Ammon's horn (tissue), 1 donor: ENCODE measurements at regions not wholly inside any gene's neighbourhood (a gene's known extent, or its start where the extent isn't known, plus 50 kb on each side); places are given as distances from the start of the nearest gene placed in this dataset.

Experiments used
- DNase-seq: peaks from one replicate; pipeline ENCODE4 v3.0.0-alpha.2; 2016; ENCODE audit warnings: low spot score

DNA sequence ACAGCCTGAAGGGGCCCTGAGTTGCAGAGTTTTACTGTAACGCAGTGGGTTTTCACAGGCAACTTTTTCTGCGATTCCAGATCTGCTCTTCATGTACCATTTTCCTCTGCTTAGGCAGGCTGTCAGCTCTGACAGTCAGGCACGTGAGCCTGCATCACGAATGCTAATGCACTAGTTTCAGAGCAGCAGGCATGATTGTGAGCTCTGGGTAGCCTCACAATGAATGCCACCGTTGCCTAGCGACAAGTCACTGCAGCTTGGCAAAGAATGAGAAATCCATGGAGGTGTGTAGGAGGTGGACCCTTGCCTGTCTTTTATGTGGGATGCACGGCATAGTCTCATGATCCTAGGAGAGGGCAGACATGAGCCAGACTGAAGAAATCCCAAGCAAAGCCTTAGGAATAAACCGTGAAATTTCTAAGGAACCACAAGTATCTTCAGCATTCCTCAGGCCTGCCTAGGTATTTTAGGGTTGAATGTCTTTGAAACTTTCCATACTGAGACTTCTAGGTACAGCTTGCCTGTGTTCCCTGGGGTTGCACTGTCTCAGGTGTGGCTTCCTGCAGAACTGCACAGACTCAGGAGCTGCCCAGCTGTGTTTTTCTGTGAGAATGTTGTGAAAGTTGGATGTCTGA lies 774.7 kb upstream of the TSPY4 start:
- DNase-seq = peak; percentile 63

DNA sequence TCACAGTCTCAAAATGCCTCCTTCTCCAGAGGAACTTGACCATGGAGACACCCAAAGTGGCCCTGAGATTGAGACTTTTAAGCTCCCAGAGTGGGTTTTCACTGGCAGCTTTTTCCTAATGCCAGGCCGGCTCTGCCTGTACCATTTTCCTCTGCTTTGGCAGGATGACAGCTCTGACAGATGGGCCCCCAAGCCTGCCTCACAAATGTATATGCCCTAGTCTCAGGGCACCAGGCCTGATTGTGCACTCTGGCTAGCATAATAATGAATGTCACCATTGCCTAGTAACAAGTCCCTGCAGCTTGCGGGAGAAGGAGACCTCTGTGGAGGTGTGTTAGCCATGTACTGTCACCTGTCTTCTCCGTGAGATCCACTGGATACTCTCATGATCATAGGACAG lies 772.8 kb upstream of the TSPY4 start:
- no peak for DNase-seq

DNA sequence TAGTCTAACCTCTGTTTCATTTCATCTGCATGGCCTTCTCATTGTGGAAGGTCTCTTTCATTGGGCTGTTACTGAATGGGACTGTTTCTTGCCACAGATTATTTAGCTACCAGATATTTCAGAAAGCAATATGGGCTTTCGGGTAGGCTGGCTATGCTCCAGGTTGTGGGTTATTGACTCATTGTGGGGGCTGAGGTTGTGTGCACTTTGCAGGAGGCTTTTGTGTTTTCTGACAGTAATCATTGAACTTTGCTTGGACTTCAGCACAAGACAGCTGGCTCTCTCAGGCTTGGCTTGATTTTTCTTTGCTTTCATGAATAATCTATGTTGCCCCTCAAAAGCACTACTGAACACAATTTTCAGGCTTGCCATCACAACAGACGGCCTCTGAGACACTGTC lies 771.1 kb upstream of the TSPY4 start:
- no peak for DNase-seq

DNA sequence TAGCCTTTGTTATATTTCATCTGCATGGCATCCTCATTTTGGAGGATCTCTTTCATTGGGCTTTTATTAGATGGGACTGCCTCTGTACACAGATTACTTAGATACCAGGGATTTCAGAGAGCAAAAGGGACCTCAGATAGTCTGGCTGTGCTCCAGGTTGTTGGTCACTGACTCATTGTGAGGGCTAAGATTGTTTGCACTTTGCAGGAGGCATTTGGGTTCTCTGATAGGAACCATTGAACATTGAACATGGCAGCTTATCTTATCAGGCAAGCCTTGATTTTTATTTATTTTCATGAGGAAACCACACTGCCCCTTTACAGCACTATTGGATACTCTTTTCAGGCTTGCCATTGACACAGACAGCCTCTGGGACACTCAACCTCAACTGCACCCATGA lies 766.9 kb upstream of the TSPY4 start:
- DNase-seq = no peak

DNA sequence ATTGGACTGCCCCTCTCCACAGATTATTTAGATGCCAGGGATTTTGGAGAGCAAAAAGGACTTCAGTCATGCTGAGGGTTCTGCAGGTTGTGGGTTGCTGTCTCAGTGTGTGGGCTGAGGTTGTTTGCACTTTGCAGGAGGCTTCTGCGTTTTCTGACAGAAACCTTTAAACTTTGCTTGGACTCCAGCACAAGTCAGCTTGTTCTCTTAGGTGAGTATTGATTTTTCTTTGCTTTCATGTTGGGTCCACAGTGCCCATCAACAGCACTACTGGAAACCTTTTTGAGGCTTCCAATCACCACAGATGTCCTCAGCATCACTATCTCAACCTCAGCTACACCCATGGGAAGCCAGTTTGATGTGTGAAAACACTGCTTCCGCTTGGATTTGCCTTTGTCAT lies 764.3 kb upstream of the TSPY4 start:
- DNase-seq = no peak

DNA sequence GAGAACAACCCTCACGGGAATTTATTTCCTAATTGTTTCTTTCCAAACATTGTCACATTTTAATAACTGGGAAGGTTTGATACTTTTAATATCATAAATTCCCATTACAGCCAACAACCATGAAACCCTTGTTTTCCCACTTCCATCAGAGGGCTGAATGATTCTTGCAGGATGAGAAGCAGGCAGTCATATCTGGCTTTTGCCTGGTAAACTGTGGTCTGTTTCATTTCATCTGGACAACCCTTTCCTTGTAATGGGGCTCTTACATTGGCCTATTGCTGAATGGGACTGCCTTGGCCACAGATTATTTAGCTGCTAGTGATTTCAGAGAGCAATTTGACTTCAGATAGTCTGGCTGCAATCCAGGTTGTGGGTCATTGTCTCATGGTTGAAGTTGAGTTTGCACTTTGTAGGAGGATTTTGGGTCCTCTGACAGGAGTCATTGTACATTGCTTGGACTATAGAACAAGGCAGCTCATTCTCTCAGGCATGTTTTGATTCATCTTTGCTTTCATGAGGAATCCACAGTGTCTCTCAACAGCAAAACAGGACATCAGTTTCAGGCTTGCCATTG lies 754.9 kb upstream of the TSPY4 start:
- DNase-seq = peak; percentile 79

DNA sequence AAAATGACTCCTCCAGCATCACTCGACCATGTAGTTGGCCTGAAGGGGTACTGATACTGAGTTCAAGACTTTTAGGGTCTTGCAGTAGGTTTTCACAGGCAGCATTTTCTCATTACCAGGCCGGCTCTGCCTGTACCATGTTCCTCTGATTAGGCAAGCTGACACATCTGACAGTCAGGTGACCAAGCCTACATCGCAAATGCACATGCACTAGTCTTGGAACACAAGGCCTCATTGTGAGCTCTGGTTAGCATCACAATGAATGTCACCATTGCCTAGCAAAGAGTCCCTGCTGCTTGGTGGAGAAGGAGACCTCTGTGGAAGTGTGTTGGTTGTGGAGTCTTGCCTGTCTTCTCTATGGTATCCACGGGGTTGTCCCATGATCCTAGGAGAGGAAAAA lies 754.1 kb upstream of the TSPY4 start:
- DNase-seq = peak; percentile 78

DNA sequence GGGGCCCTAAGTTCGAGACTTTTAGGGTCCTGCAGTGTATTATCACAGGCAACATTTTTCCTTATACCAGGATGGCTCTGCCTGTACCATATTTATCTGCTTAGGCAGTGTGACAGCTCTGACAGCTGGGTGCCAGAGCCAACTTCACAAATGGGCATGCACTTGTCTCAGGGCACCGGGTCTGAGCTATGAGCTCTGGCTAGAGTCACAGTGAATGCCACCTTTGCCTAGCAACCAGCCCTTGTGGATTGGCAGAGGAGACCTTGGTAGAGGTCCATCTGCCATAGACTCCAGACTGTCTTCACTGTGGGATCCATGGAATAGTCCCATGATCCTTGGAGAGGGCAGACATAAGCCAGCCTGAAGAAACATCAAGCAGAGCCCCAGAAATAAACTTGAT lies 746.6 kb upstream of the TSPY4 start:
- DNase-seq = no peak

DNA sequence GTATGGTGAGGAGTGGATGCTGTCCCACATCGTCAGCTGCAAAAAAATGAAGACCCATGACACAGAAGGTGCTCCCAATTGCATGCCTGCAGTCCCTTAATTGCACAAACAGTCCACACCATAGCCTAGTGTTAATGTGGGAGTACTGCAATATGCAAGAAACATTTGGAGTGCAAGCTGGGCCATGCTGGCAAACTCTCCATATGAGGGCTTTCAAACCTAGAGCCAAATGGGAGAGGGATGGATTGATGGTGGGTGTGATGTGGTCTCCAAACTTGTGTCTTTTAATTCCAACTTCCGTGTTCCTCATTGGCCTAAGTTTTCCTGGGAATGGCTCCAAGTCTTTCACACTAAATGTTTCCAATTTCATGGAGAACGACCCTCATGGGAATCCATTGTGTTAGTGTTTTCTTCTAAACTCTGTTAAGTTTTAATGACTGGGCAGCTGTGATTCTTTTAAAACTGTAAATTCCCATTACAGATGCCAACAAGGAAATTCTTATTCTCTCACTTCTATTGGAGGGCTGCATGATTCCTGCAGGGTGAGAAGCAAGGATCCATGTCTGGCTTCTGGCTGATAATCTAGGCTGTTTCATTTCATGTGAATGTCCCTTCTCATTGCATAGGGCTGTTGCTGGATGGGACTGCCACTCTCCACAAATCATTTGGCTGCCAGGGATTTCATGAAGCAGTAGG lies 745.3 kb upstream of the TSPY4 start:
- no peak for DNase-seq

DNA sequence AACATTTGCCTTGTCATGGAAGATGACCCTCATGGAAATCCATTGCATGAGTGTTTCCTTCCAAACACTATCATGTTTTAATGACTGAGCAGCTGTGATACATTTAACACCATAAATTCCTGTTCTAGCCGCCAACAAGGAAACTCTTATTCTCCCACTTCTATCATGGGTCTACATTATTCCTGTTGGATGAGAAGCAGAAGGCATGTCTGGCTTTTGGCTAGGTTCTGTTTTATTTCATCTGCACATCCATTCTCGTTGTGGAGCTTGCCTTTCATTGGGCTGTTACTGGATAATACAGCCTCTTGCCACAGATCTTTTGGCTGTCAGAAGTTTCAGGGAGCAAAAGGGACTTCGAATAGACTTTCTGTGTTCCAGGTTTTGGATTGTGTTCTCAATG lies 742.6 kb upstream of the TSPY4 start:
- no peak for DNase-seq

DNA sequence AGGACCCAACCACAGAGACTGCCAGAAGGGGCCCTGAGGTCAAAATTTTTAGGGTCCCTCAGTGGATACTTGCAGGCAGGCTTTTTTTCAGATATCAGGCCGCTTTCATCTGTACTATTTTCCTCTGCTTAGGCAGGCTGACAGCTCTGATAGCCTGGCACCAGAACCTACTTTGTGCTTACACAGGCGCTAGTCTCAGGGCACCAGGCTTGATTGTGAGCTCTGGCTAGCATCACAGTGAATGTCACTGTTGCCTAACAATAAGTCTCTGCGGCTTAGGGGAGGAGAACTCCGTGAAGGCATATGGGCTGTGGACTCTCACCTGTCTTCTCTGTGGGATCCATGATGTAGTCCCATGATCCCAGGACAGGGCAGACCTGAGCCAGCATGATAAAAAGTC lies 738.1 kb upstream of the TSPY4 start:
- DNase-seq = no peak

DNA sequence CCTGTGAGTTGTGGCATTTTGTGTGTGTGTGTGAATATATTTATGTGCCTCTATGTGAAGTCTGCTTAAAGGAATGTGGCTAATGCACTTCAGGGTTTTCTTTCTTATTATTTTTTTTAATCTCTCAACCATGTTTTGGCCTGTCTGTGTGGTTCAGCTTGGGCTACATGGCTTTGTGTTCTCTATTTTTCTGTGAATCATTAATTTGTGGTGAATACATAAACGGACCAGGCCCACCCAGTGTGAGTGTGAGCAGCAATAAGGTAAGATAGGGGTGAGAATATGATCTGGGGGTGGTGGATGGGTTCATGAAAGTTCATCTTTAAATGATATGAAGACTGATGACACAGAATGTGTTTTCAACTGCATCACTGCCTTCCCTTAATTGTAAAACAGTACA lies 726.6 kb upstream of the TSPY4 start:
- no peak for DNase-seq

DNA sequence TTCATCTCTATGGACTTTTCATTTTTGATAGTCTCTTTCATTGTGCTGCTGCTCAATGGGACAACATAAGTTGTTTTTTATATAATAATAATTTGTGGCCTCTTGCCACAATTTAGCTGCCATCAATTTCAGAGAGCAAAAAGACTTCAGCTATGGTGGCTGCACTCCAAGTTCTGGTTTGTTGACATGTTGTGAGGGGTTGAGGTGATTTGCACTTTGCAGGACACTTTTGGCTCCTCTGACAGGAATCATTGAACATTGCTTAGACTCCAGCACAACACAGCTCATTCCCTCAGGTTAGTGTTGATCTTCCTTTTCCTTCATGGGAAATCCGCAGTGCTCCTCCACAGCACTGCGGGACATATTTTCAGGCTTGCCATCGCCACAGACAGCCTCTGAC lies 725.4 kb upstream of the TSPY4 start:
- no peak for DNase-seq

DNA sequence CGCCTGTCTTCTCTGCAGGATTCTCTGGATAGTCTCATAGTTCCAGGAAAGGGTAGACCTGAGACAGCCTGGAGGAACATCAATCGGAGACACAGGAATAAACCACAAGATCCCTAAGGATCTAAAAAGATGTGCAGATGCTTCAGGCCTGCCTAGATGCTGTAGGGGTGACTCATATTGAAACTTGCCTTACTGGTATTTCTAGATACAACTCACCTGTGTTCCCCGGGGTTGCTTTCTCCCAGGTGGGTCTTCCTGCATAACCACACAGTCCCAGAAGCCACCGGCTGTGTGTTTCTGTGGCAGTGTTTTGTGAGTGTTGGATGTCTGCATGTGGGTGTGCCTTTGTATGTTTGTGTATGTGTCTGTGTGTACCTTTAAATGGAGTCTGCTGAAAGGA lies 719.0 kb upstream of the TSPY4 start:
- no peak for DNase-seq

DNA sequence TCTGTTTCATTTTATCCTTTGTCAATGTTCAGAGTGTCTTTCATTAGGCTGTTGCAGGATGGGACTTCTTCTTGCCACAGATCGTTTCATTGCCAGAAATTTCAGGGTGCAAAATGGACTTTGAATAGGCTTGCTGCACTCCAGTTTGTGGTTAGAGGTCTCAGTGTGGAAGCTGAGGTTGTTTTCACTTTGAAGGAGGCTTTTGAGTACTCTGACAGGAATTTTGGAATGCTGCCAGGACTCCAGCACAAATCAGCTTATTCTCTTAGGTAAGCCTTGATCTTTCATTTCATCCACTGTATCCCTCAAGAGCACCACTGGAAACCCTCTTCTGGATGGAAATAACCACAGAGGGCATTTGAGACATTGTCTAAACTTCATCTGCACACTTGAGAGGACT lies 715.1 kb upstream of the TSPY4 start:
- peak; percentile 8 for DNase-seq

DNA sequence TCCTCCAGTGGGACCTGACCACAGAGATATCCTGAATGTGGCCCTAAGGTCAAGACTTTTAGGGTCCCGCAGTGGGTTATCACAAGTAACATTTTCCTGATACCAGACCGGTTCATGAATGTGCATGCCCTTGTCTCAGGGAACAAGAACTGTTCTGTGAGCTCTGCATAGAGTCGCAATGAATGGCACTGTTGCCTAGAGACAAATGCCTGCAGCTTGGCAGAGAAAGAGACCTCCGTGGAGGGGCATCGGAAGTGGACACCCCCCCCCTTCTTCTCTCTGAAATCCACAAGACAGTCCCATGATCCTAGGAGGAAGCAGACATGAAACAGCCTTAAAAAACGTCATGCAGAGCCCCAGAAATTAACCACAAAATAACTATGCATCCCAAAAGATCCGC lies 714.4 kb upstream of the TSPY4 start:
- peak; percentile 43 for DNase-seq

DNA sequence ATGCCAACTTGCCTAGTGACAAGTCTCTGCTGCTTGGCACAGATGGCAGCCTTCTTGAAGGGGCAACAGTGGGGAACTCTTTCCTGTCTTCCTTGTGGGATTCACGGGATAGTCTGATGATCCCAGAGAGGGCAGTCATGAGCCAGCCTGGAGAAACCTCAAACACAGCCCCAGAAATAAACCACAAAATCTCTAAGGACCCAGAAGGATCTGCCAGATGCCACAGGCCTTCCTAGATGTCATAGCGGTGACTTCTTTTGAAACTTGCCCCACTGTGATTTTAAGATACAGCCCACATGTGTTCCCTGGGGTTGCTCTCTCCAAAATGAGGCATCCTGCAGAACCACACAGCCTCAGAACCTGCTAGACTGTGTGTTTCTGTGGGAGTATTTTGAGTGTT lies 707.6 kb upstream of the TSPY4 start:
- no peak for DNase-seq

DNA sequence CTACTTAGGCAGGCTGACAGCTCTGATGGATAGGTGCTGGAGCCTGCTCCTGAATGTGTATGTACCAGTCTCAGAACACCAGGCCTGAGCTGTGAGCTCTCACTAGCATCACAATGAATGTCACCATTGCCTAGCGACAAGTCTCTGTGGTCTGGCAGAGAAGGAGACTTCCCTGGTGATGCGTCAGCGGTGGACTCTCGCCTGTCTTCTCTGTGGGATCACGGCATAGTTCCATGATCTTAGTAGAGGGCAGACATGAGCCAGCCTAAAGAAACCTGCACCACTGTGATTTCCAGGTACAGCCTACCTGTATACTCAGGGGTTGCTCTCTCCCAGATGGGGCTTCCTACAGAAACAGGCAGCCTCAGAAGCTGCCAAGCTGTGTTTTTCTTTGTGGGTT lies 699.2 kb upstream of the TSPY4 start:
- DNase-seq = peak; percentile 2

DNA sequence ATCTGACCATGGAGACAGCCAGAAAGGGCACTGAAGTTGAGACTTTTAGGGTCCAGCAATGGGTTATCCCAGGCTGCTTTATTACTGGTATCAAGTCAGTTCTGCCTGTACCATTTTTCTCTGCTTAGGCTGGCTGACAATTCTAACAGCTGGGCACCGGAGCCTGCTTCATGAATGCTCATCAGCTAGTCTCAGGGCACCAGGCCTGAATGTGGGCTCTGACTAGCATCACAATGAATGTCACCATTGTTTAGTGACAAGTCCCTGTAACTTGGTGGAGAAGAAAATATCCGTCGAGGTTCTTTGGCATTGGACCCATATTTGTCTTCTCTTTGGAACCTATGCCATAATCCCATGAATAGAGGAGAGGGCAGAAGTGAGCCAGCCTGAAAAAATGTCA lies 692.3 kb upstream of the TSPY4 start:
- DNase-seq = peak; percentile 80

DNA sequence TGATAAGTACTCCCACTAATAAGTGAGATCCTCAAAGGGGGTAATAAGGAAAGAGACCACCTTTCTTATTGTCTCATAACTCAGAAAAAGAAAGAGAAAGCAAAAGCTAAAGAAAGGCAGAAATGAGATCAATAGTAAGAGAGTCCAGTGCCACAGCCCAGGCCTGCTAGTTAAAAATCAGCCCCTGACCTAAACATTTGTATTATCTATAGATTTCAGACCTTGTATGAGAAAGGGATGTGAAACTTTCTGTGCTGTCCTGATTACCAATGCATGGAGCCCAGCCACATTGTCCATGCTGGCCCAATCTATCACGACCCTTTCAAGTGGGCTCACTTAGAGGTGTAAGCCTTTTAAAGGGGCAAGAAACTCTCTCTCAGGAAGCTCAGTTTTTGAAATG lies 684.8 kb upstream of the TSPY4 start:
- DNase-seq = no peak

DNA sequence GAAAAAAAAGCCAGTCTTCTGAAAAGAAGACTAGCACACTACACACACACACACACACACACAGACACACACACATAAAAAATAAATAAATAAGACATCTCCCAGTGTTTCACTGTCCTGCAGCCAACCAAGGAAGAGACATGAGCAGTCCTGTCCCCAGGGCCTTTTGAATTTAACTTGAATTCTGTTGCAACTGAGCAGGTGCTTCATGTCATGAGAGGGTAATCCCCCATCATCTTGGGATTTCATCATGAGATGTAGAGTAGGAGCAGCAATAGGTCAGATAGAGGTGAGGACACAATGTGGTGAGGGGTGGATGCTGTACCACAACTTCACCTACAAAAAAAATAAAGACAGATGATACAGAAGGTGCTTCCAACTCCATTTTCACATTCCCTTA lies 682.2 kb upstream of the TSPY4 start:
- DNase-seq = no peak

DNA sequence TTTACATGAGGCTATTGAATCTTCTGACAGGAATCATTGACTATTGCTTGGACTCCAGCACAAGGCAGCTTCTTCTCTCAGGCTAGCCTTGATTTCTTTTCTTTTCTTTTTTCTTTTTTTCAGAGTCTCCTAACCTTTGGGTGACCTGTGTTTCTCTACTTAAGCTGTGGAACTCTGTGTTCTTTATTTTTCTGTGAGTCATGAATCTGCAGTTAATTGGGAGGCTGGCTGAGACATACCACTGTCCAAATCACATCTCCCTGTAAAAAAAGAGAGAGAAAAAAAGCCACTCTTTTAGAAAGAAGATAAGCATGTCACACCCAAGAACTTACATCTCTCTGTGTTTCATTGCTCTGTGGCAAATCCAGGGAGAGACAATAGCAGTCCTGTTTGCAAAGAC lies 681.2 kb upstream of the TSPY4 start:
- DNase-seq = no peak

DNA sequence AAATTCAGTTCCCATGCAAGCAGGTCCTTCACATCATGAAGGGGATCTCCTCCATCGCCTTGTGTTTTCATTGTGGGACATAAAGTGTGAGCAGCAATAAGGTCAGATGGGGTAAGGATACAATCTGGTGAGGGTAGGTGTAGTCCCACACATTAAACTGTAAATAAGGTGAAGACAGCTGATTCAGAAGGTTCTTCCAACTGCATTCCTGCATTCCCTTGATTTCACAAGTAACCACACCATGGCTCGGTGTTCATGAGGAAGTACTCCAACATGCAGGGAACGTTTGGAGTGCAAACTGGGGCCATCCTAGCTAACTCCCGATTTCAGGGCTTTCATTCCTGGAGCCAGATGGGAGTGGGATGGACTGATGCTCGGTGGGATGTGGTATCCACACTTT lies 680.7 kb upstream of the TSPY4 start:
- DNase-seq = no peak

DNA sequence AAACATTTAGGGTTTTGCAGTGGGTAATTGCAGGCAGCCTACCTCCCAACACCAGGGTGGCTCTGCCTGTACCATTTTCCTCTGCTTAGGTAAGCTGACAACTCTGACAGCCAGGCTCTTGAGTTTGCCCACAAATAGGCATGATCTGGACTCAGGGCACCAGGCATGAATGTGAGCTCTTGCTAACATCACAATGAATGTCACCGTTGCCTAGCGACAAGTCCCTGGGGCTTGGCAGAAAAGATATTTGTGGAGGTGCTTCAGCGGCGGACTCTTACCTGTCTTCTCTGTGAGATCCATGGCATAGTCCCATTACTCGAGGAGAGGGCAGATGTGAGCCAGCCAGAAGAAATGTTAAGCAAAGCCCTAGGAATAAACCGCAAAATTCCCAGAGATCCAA lies 677.5 kb upstream of the TSPY4 start:
- no peak for DNase-seq
